ENCODE measurements at regions not wholly inside any gene's neighbourhood (a gene's known extent, or its start where the extent isn't known, plus 50 kb on each side); places are given as distances from the start of the nearest gene placed in this dataset.

- DNase-seq (ENCODE audit: extremely low spot score, unreplicated experiment), result no peak
- peaks cover 29% of the 10 kb centered on the region for H3K4me1 Mint-ChIP-seq (ENCODE audit: unreplicated experiment)
- no peaks in the 10 kb centered on the region for H3K9me3 Mint-ChIP-seq (ENCODE audit: unreplicated experiment)
- H3K27me3 Mint-ChIP-seq (ENCODE audit: unreplicated experiment), result no peaks in the 10 kb centered on the region
- TF ChIP-seq, protein P1, sequence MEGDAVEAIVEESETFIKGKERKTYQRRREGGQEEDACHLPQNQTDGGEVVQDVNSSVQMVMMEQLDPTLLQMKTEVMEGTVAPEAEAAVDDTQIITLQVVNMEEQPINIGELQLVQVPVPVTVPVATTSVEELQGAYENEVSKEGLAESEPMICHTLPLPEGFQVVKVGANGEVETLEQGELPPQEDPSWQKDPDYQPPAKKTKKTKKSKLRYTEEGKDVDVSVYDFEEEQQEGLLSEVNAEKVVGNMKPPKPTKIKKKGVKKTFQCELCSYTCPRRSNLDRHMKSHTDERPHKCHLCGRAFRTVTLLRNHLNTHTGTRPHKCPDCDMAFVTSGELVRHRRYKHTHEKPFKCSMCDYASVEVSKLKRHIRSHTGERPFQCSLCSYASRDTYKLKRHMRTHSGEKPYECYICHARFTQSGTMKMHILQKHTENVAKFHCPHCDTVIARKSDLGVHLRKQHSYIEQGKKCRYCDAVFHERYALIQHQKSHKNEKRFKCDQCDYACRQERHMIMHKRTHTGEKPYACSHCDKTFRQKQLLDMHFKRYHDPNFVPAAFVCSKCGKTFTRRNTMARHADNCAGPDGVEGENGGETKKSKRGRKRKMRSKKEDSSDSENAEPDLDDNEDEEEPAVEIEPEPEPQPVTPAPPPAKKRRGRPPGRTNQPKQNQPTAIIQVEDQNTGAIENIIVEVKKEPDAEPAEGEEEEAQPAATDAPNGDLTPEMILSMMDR (IDR thresholded peaks at IDR 0.05), result no peak
- no peaks in the 10 kb centered on the region for H3K36me3 Mint-ChIP-seq (ENCODE audit: unreplicated experiment)
- peak overlapping the region; percentile 16 for H3K27ac Mint-ChIP-seq (ENCODE audit: unreplicated experiment)
- H3K4me3 Mint-ChIP-seq (ENCODE audit: unreplicated experiment), result no peak overlapping the region
Observed at GRCh38 chr9:26310294-26310693, 582.3 kb downstream of the CAAP1 start.

GRCh38 chr9:26308328-26308727, 584.3 kb downstream of the CAAP1 start:
- Mint-ChIP-seq H3K9me3 (ENCODE audit: unreplicated experiment) (peaks cover under 1% of the 10 kb centered on the region), H3K27ac (ENCODE audit: unreplicated experiment) (peak overlapping the region; percentile 7), H3K36me3 (ENCODE audit: unreplicated experiment) (no peaks in the 10 kb centered on the region), H3K4me3 (ENCODE audit: unreplicated experiment) (no peak overlapping the region), H3K27me3 (ENCODE audit: unreplicated experiment) (no peaks in the 10 kb centered on the region), H3K4me1 (ENCODE audit: unreplicated experiment) (peaks cover 34% of the 10 kb centered on the region)
- TF ChIP-seq, protein P1 (IDR thresholded peaks at IDR 0.05), result no peak
- DNase-seq (ENCODE audit: extremely low spot score, unreplicated experiment), result no peak

- H3K36me3 Mint-ChIP-seq (ENCODE audit: unreplicated experiment), result peaks cover 2% of the 10 kb centered on the region
- peaks cover 18% of the 10 kb centered on the region for H3K9me3 Mint-ChIP-seq (ENCODE audit: unreplicated experiment)
- TF ChIP-seq, protein P1 (IDR thresholded peaks at IDR 0.05), result no peak
- DNase-seq (ENCODE audit: extremely low spot score, unreplicated experiment), result no peak
- no peak overlapping the region for H3K4me3 Mint-ChIP-seq (ENCODE audit: unreplicated experiment)
- H3K27me3 Mint-ChIP-seq (ENCODE audit: unreplicated experiment), result no peaks in the 10 kb centered on the region
- peaks cover 40% of the 10 kb centered on the region for H3K4me1 Mint-ChIP-seq (ENCODE audit: unreplicated experiment)
- no peak overlapping the region for H3K27ac Mint-ChIP-seq (ENCODE audit: unreplicated experiment)
Observed at GRCh38 chr9:26301659-26302058, 590.9 kb downstream of the CAAP1 start.

DNA sequence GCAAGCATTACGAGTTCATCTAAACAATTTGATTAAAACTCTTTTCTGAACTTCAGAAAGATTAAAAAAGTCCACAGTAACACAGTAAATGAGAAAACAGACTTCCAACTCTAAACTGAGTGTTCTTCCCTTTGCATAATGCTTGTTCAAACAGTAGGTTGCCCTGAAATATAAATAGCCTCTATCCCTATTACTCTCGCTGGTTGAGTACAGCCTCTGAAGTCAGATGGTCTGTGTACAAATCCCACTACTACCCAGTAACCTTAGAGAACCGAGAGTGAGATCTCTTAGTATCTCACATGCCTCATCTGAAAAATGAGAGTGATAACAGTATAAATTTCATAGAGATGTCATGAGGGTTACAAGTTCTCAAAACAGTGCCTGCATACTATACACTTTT, 591.6 kb downstream of the CAAP1 start:
- DNase-seq (ENCODE audit: extremely low spot score, unreplicated experiment), result no peak
- Mint-ChIP-seq H3K4me3 (ENCODE audit: unreplicated experiment) (no peak overlapping the region), H3K9me3 (ENCODE audit: unreplicated experiment) (peaks cover 21% of the 10 kb centered on the region), H3K27ac (ENCODE audit: unreplicated experiment) (no peak overlapping the region), H3K27me3 (ENCODE audit: unreplicated experiment) (no peaks in the 10 kb centered on the region), H3K4me1 (ENCODE audit: unreplicated experiment) (peaks cover 45% of the 10 kb centered on the region), H3K36me3 (ENCODE audit: unreplicated experiment) (peaks cover 4% of the 10 kb centered on the region)
- TF ChIP-seq, protein P1 (IDR thresholded peaks at IDR 0.05), result no peak

DNA sequence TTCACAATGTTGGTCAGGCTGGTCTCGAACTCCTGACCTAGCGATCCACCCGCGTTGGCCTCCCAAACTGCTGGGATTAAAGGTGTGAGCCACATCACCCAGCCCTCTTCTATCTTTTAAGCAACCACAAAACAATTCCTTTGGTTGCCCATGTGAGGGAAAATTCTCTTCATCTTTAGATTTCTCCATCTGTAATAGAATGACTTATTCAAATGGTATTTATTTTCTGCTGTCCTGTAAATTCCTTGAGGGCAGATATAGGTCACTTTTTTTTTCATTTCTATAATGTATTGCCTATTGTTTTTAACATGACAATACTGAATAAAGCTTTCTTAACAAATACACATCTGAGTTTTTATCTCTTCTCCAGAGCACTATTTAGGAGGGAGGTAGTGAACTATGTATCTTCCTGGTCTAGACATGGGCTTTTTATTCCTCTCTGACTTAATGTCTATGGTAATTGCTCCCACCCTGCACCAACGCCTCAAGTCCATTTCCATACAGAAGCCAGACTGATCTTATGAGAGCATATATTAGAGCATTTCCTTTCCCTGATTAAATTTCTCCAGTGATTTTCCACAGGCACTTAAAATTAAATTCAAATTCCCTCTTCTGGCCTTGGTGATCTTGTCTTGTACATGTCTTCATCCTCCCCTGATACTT, 595.6 kb downstream of the CAAP1 start:
- peaks cover 5% of the 10 kb centered on the region for H3K36me3 Mint-ChIP-seq (ENCODE audit: unreplicated experiment)
- H3K9me3 Mint-ChIP-seq (ENCODE audit: unreplicated experiment), result peaks cover 15% of the 10 kb centered on the region
- DNase-seq (ENCODE audit: extremely low spot score, unreplicated experiment), result no peak
- H3K27me3 Mint-ChIP-seq (ENCODE audit: unreplicated experiment), result no peaks in the 10 kb centered on the region
- TF ChIP-seq, protein P1 (IDR thresholded peaks at IDR 0.05), result no peak
- H3K27ac Mint-ChIP-seq (ENCODE audit: unreplicated experiment), result peak overlapping the region; percentile 77
- no peak overlapping the region for H3K4me3 Mint-ChIP-seq (ENCODE audit: unreplicated experiment)
- H3K4me1 Mint-ChIP-seq (ENCODE audit: unreplicated experiment), result peaks cover 65% of the 10 kb centered on the region

Measured in osteocyte (in vitro differentiated cells).